ENCODE measurements at regions not wholly inside any gene's neighbourhood (a gene's known extent, or its start where the extent isn't known, plus 50 kb on each side); places are given as distances from the start of the nearest gene placed in this dataset.

DNA sequence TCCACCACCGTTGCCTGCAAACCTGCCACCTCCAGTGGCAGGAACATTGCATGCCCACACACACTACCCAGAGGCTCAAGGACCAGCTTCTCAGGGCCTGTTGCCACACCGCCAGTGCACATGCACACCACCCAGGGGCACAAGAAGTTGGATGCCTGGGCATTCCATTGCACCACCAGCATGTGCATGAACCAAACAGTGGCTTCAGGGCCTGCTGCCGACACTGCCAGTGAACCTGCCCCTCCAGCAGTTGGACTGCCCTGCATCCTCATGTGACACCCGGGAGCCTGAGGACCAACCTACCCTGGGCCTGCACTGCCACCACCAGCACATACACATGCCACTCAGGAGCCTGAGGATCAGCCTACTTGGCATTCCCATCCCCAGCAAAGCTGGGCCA lies 303.7 kb downstream of the KCNJ2 start:
- Histone ChIP-seq H3K27ac (ENCODE audit: low read length) (no peak overlapping the region), H3K4me1 (ENCODE audit: control insufficient read depth, insufficient read depth, low read length) (no peaks in the 10 kb centered on the region), H3K4me3 (ENCODE audit: low read length) (no peak overlapping the region), H3K36me3 (ENCODE audit: control insufficient read depth, insufficient read depth, low read length) (no peaks in the 10 kb centered on the region), H3K27me3 (ENCODE audit: control insufficient read depth, insufficient read depth, low read length) (no peaks in the 10 kb centered on the region), H3K9me3 (ENCODE audit: control insufficient read depth, insufficient read depth, low read length) (no peaks in the 10 kb centered on the region)
- no peak for DNase-seq (ENCODE audit: low read depth, low spot score)
- no CpG with 5 or more reads among the region's 4 CpGs for WGBS (ENCODE audit: insufficient coverage, insufficient read length)

- Histone ChIP-seq H3K9me3 (ENCODE audit: control insufficient read depth, insufficient read depth, low read length) (no peaks in the 10 kb centered on the region), H3K4me3 (ENCODE audit: low read length) (no peak overlapping the region), H3K27ac (ENCODE audit: low read length) (no peak overlapping the region), H3K27me3 (ENCODE audit: control insufficient read depth, insufficient read depth, low read length) (no peaks in the 10 kb centered on the region), H3K4me1 (ENCODE audit: control insufficient read depth, insufficient read depth, low read length) (no peaks in the 10 kb centered on the region), H3K36me3 (ENCODE audit: control insufficient read depth, insufficient read depth, low read length) (no peaks in the 10 kb centered on the region)
- WGBS (ENCODE audit: insufficient coverage, insufficient read length), result no CpG with 5 or more reads among the region's 3 CpGs
- DNase-seq (ENCODE audit: low read depth, low spot score), result no peak
Observed at GRCh38 chr17:70476368-70476767, 307.0 kb downstream of the KCNJ2 start.

DNA sequence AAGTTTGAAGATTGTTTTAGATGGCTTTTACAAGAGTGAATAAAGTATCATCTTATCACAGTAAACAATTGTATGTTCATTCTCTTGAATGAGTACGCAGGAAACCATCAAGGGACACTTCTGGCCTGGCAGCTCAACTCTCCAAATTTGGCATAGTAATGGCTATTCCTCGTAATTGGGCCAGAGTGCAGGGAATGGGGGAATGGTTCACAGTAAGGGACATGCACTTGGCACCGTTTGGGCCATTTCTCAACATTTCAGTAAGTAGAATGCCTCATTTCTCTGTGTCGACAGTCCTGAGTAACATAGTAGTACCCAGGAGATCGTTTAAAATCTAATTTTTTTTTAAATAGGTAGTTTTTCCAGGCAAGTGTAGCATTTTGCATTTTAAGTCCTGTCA lies 309.6 kb downstream of the KCNJ2 start:
- no peaks in the 10 kb centered on the region for H3K9me3 ChIP-seq (ENCODE audit: control insufficient read depth, insufficient read depth, low read length)
- H3K36me3 ChIP-seq (ENCODE audit: control insufficient read depth, insufficient read depth, low read length), result no peaks in the 10 kb centered on the region
- no CpG with 5 or more reads among the region's 5 CpGs for WGBS (ENCODE audit: insufficient coverage, insufficient read length)
- H3K4me3 ChIP-seq (ENCODE audit: low read length), result no peak overlapping the region
- no peak for DNase-seq (ENCODE audit: low read depth, low spot score)
- no peaks in the 10 kb centered on the region for H3K27me3 ChIP-seq (ENCODE audit: control insufficient read depth, insufficient read depth, low read length)
- H3K27ac ChIP-seq (ENCODE audit: low read length), result no peak overlapping the region
- H3K4me1 ChIP-seq (ENCODE audit: control insufficient read depth, insufficient read depth, low read length), result no peaks in the 10 kb centered on the region

- DNase-seq (ENCODE audit: low read depth, low spot score), result no peak
- no peak overlapping the region for H3K27ac ChIP-seq (ENCODE audit: low read length)
- H3K9me3 ChIP-seq (ENCODE audit: control insufficient read depth, insufficient read depth, low read length), result no peaks in the 10 kb centered on the region
- no peak overlapping the region for H3K4me3 ChIP-seq (ENCODE audit: low read length)
- no peaks in the 10 kb centered on the region for H3K4me1 ChIP-seq (ENCODE audit: control insufficient read depth, insufficient read depth, low read length)
- no peaks in the 10 kb centered on the region for H3K27me3 ChIP-seq (ENCODE audit: control insufficient read depth, insufficient read depth, low read length)
- no peaks in the 10 kb centered on the region for H3K36me3 ChIP-seq (ENCODE audit: control insufficient read depth, insufficient read depth, low read length)
Observed at GRCh38 chr17:70479779-70480178, 310.4 kb downstream of the KCNJ2 start.

GRCh38 chr17:70483624-70484023 lies 314.3 kb downstream of the KCNJ2 start:
- H3K9me3 ChIP-seq (ENCODE audit: control insufficient read depth, insufficient read depth, low read length), result no peaks in the 10 kb centered on the region
- H3K4me1 ChIP-seq (ENCODE audit: control insufficient read depth, insufficient read depth, low read length), result no peaks in the 10 kb centered on the region
- H3K27me3 ChIP-seq (ENCODE audit: control insufficient read depth, insufficient read depth, low read length), result no peaks in the 10 kb centered on the region
- H3K4me3 ChIP-seq (ENCODE audit: low read length), result no peak overlapping the region
- no peak for DNase-seq (ENCODE audit: low read depth, low spot score)
- no peak overlapping the region for H3K27ac ChIP-seq (ENCODE audit: low read length)
- H3K36me3 ChIP-seq (ENCODE audit: control insufficient read depth, insufficient read depth, low read length), result no peaks in the 10 kb centered on the region
- no CpG with 5 or more reads among the region's 3 CpGs for WGBS (ENCODE audit: insufficient coverage, insufficient read length)

GRCh38 chr17:70484050-70484449 lies 314.7 kb downstream of the KCNJ2 start:
- no peak for DNase-seq (ENCODE audit: low read depth, low spot score)
- H3K4me3 ChIP-seq (ENCODE audit: low read length), result no peak overlapping the region
- no CpG with 5 or more reads among the region's 4 CpGs for WGBS (ENCODE audit: insufficient coverage, insufficient read length)
- H3K27ac ChIP-seq (ENCODE audit: low read length), result no peak overlapping the region
- no peaks in the 10 kb centered on the region for H3K36me3 ChIP-seq (ENCODE audit: control insufficient read depth, insufficient read depth, low read length)
- no peaks in the 10 kb centered on the region for H3K9me3 ChIP-seq (ENCODE audit: control insufficient read depth, insufficient read depth, low read length)
- no peaks in the 10 kb centered on the region for H3K4me1 ChIP-seq (ENCODE audit: control insufficient read depth, insufficient read depth, low read length)
- H3K27me3 ChIP-seq (ENCODE audit: control insufficient read depth, insufficient read depth, low read length), result no peaks in the 10 kb centered on the region

- no CpG with 5 or more reads among the region's 7 CpGs for WGBS (ENCODE audit: insufficient coverage, insufficient read length)
- H3K36me3 ChIP-seq (ENCODE audit: control insufficient read depth, insufficient read depth, low read length), result no peaks in the 10 kb centered on the region
Observed at GRCh38 chr17:70484496-70484895, 315.2 kb downstream of the KCNJ2 start.

DNA sequence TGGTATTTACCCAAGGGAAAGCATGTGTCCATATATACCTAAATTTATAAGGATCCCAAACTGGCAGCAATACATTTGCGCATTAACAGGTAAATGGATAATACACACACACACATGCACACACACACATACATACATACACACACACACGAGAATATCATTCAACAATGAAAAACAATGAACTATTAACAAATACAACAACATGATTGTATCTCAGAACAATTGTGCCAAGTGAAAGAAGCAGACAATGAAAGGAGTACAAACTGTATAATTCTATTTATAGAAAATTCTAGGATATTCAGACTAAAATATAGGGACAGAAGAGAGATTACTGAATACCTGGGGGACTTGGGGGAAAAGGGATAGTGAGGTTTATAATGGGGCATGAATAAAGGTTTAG lies 323.0 kb downstream of the KCNJ2 start:
- WGBS (ENCODE audit: insufficient coverage, insufficient read length), result no CpG with 5 or more reads among the region's 2 CpGs
- DNase-seq (ENCODE audit: low read depth, low spot score), result no peak
- Histone ChIP-seq H3K9me3 (ENCODE audit: control insufficient read depth, insufficient read depth, low read length) (no peaks in the 10 kb centered on the region), H3K36me3 (ENCODE audit: control insufficient read depth, insufficient read depth, low read length) (no peaks in the 10 kb centered on the region), H3K27me3 (ENCODE audit: control insufficient read depth, insufficient read depth, low read length) (no peaks in the 10 kb centered on the region), H3K4me3 (ENCODE audit: low read length) (no peak overlapping the region), H3K27ac (ENCODE audit: low read length) (no peak overlapping the region), H3K4me1 (ENCODE audit: control insufficient read depth, insufficient read depth, low read length) (no peaks in the 10 kb centered on the region)

More at GRCh38 chr17:70484496-70484895, 315.2 kb downstream of the KCNJ2 start:
- H3K4me3 ChIP-seq (ENCODE audit: low read length), result no peak overlapping the region
- H3K9me3 ChIP-seq (ENCODE audit: control insufficient read depth, insufficient read depth, low read length), result no peaks in the 10 kb centered on the region
- no peak for DNase-seq (ENCODE audit: low read depth, low spot score)
- H3K27ac ChIP-seq (ENCODE audit: low read length), result no peak overlapping the region
- no peaks in the 10 kb centered on the region for H3K27me3 ChIP-seq (ENCODE audit: control insufficient read depth, insufficient read depth, low read length)
- no peaks in the 10 kb centered on the region for H3K4me1 ChIP-seq (ENCODE audit: control insufficient read depth, insufficient read depth, low read length)

DNA sequence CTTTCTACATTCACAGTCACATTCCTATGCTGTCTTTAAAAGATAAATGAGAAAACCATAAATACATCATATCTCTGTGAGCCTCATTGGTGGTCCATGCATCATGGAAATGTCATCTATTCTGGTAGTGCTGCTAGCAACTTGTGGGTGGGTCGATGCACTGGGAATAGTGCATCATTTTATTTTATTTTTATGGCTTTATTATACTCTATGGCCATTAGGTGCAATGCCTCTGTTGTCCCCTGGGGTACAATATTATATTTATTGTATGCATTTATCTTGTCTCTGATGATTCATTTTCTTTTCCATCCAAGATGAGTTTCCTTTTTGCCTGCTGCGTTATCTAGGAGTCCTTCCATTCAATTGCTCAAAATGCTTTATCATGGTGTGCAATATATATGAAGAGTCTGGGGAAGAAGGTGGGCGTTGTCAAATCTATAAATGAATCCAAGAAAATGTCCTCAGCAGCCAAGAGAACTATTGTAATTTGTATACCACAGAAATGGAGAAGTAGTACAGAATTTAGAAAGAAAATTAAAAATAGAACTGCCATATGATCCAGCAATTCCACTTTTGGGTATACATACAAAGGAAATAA lies 324.0 kb downstream of the KCNJ2 start:
- Histone ChIP-seq H3K27me3 (ENCODE audit: control insufficient read depth, insufficient read depth, low read length) (no peaks in the 10 kb centered on the region), H3K9me3 (ENCODE audit: control insufficient read depth, insufficient read depth, low read length) (no peaks in the 10 kb centered on the region), H3K4me1 (ENCODE audit: control insufficient read depth, insufficient read depth, low read length) (no peaks in the 10 kb centered on the region), H3K36me3 (ENCODE audit: control insufficient read depth, insufficient read depth, low read length) (no peaks in the 10 kb centered on the region), H3K4me3 (ENCODE audit: low read length) (no peak overlapping the region), H3K27ac (ENCODE audit: low read length) (no peak overlapping the region)
- DNase-seq (ENCODE audit: low read depth, low spot score), result no peak
- no CpG with 5 or more reads among the region's 3 CpGs for WGBS (ENCODE audit: insufficient coverage, insufficient read length)

GRCh38 chr17:70498631-70499030 lies 329.3 kb downstream of the KCNJ2 start:
- Histone ChIP-seq H3K4me1 (ENCODE audit: control insufficient read depth, insufficient read depth, low read length) (no peaks in the 10 kb centered on the region), H3K4me3 (ENCODE audit: low read length) (no peak overlapping the region), H3K27me3 (ENCODE audit: control insufficient read depth, insufficient read depth, low read length) (no peaks in the 10 kb centered on the region), H3K27ac (ENCODE audit: low read length) (no peak overlapping the region), H3K9me3 (ENCODE audit: control insufficient read depth, insufficient read depth, low read length) (no peaks in the 10 kb centered on the region), H3K36me3 (ENCODE audit: control insufficient read depth, insufficient read depth, low read length) (no peaks in the 10 kb centered on the region)
- WGBS (ENCODE audit: insufficient coverage, insufficient read length), result no CpG with 5 or more reads among the region's 2 CpGs
- DNase-seq (ENCODE audit: low read depth, low spot score), result no peak

GRCh38 chr17:70499067-70499786 lies 329.9 kb downstream of the KCNJ2 start:
- no peak overlapping the region for H3K27ac ChIP-seq (ENCODE audit: low read length)
- no peak for DNase-seq (ENCODE audit: low read depth, low spot score)
- no peaks in the 10 kb centered on the region for H3K9me3 ChIP-seq (ENCODE audit: control insufficient read depth, insufficient read depth, low read length)
- WGBS (ENCODE audit: insufficient coverage, insufficient read length), result no CpG with 5 or more reads among the region's 2 CpGs
- H3K27me3 ChIP-seq (ENCODE audit: control insufficient read depth, insufficient read depth, low read length), result no peaks in the 10 kb centered on the region
- H3K4me3 ChIP-seq (ENCODE audit: low read length), result no peak overlapping the region
- no peaks in the 10 kb centered on the region for H3K4me1 ChIP-seq (ENCODE audit: control insufficient read depth, insufficient read depth, low read length)
- H3K36me3 ChIP-seq (ENCODE audit: control insufficient read depth, insufficient read depth, low read length), result no peaks in the 10 kb centered on the region

All from iPS DF 6.9 (cell line).